NCI-H2196 treated with DMSO at 0.1 percent for 48 hours (cell line): ENCODE measurements at regions not wholly inside any gene's neighbourhood (a gene's known extent, or its start where the extent isn't known, plus 50 kb on each side); places are given as distances from the start of the nearest gene placed in this dataset.
"Not testable (repeated sequence)": the region's sequence is repeated elsewhere in the genome, so short reads cannot be mapped to it uniquely, and the experiment has no call there.

Experiments used
- DNase-seq: peaks from one replicate; lab custom pipeline; 2025; ENCODE audit not compliant: unreplicated experiment; lab: John Stamatoyannopoulos, UW

- no peak for DNase-seq
Measured at GRCh38 chr7:69295977-69296376, 302.3 kb upstream of the AUTS2 start.

- DNase-seq: no peak
Measured at GRCh38 chr7:69301253-69301652, 297.0 kb upstream of the AUTS2 start.

GRCh38 chr7:69309601-69310000 lies 288.7 kb upstream of the AUTS2 start:
- no peak for DNase-seq

- DNase-seq: no peak
Measured at GRCh38 chr7:69311489-69311888, 286.8 kb upstream of the AUTS2 start.

- DNase-seq: not testable (repeated sequence)
Measured at GRCh38 chr7:69313852-69314251, 284.4 kb upstream of the AUTS2 start.

GRCh38 chr7:69318794-69319193 lies 279.5 kb upstream of the AUTS2 start:
- no peak for DNase-seq

- DNase-seq: no peak
Measured at GRCh38 chr7:69328516-69328915, 269.8 kb upstream of the AUTS2 start.

- DNase-seq: no peak
Measured at GRCh38 chr7:69334701-69335100, 263.6 kb upstream of the AUTS2 start.

- DNase-seq: no peak
Measured at GRCh38 chr7:69335331-69335730, 262.9 kb upstream of the AUTS2 start.

GRCh38 chr7:69336976-69337375 lies 261.3 kb upstream of the AUTS2 start:
- DNase-seq: no peak

GRCh38 chr7:69338144-69338543 lies 260.1 kb upstream of the AUTS2 start:
- no peak for DNase-seq

- no peak for DNase-seq
Measured at GRCh38 chr7:69341288-69341687, 257.0 kb upstream of the AUTS2 start.

GRCh38 chr7:69342154-69342884 lies 256.0 kb upstream of the AUTS2 start:
- no peak for DNase-seq

GRCh38 chr7:69349291-69349690 lies 249.0 kb upstream of the AUTS2 start:
- no peak for DNase-seq

- no peak for DNase-seq
Measured at GRCh38 chr7:69358163-69358821, 240.0 kb upstream of the AUTS2 start.

- no peak for DNase-seq
Measured at GRCh38 chr7:69359003-69359700, 239.1 kb upstream of the AUTS2 start.

- no peak for DNase-seq
Measured at GRCh38 chr7:69360913-69361312, 237.4 kb upstream of the AUTS2 start.

- no peak for DNase-seq
Measured at GRCh38 chr7:69363136-69363535, 235.1 kb upstream of the AUTS2 start.

- DNase-seq: no peak
Measured at GRCh38 chr7:69364813-69365643, 233.2 kb upstream of the AUTS2 start.

GRCh38 chr7:69365651-69366192 lies 232.6 kb upstream of the AUTS2 start:
- DNase-seq: no peak

GRCh38 chr7:69367780-69368179 lies 230.5 kb upstream of the AUTS2 start:
- DNase-seq: no peak
